CD4-positive, alpha-beta T cell treated with Interleukin-17A for 4 hours (primary cell): ENCODE measurements at regions not wholly inside any gene's neighbourhood (a gene's known extent, or its start where the extent isn't known, plus 50 kb on each side); places are given as distances from the start of the nearest gene placed in this dataset.

Experiments
- DNase-seq: peaks from one replicate; pipeline ENCODE4 v3.0.0-alpha.2; 2020; ENCODE audit warnings: mixed read lengths

DNA sequence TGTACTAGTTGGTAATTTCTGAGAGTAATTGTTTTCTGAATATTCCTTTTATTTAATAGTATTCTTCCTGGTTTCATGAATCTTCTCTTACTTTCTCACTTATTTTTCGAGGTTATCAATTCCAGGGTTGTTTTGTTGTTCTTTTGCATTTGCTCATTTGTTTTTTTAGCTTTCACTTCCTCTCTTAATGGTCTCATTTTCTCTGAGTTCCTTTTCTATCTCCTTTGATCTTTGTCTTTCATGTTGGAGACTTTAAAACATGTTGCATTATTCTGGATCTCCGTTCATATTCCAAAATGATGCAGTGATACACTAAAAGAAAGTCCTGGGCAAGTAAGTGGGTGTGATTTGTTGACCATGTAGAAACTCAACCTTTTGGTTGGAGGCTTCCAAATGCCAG is 345.3 kb upstream of the SLC35B3 start:
- no peak for DNase-seq

DNA sequence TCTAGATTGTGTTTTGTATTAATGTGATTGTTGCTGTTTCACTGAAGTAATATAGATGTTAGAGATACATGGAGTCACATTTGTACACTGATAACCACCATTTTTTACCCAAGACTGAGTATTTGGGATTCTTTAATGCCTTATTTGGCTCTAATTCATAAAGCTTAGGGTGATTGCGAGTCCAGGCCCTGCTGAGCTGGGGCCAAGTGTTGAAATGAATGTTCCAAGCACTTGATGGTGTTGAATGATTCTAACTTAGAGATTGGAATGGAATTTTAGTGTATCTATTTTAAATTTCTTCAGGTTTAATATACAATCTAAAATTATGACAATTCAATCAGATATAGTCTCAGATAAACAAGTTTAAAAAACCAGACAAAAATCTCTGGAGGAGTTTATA is 329.4 kb upstream of the SLC35B3 start:
- no peak for DNase-seq

DNA sequence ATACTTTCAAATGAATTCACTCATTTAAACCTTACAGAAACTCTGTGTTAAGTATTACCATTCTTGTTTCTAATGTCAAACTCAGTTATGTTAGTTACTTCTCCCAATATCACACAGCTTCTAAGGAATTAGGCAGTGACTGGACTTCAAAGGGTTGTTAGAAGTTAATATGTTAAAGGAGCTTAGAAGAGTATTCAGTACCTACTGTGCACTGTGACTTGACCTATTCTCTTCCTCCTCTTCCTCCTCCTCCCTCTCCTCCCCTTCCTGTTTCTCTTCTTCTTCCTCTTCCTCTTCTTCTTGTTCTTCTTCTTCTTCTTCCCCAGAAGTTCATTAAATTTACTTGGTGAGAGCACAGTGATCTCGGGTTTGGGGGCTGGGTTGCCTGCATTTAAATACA is 325.6 kb upstream of the SLC35B3 start:
- DNase-seq, result no peak

DNA sequence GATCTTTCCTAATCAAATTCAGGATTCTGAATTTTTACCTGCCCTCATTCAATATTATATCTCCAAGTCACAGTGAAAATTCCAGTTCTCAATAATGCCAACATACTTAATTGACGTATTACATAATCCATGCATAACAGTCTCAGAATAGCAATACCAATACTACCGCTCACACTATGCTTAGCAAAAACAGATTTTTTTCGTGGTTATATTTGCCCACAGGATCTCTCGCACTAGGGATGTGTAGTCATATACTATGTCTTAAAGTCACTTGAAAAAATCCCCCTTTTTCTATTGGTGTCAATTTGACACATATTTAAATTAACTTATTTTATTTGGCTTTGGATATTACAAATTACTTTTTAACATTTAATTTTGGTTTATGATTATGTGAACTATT is 323.1 kb upstream of the SLC35B3 start:
- DNase-seq, result no peak

DNA sequence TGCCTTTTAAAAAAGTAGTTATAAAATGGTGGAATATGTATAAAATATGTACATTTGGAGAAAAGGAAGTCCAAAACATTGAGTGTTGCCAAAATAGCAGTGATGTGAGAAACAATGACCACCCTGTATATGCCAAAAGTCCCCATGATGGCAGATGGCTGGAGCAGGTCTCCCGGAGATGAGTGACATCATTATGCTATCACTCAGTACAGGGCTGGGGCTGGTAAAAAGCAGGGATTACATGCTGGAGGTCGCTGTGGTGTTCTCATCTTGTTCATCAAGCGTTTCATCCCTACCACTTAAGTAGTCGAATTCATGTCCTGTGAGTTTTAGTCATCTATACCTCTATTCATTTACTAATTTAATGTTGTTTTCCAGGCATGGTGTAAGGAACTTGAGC is 315.3 kb upstream of the SLC35B3 start:
- DNase-seq, result no peak

DNA sequence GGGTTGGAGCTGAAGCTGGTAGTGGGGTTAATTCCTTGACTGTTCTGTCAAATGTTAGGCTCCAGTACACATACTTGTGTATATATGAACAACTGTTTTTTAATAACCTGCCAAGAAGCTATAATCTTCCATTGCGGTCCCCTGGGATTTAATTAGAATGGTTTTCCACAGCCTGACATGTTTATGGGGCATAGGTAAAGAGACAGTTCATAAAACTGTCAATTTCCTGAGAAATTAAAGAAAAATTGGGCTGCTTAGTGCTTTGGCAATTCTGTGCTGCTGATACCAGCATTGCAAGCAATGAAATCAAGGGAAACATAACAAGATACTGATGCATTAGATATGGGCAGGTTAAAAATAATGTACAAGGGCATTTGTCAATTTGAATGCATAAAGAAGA is 314.1 kb upstream of the SLC35B3 start:
- DNase-seq, result no peak

DNA sequence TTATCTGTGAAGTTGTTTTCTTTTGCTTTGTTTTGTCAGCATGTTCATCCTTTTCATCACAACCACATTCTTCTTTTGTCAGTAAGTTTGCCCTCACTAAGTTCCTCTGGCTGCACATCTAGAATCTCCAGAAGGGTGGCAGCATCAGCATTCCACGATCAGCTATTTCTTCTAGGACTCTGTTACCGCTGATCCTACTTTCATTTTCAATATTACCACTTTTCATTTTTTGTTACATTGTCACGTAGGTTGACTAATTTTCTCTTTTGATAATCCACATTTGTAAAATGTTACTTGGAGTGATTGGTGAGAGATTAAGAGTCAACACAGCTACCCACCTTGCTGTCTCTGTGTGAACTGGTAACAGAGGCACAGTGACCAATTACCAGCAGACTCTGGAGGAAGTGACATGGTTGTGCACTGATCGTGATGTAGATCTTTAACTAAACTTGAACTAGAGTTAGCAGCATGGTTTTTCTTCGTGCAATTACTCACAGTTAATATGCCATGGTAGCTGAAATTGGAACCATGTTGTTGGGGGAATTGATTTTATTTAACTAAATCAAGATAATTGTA is 307.9 kb upstream of the SLC35B3 start:
- DNase-seq, result no peak

DNA sequence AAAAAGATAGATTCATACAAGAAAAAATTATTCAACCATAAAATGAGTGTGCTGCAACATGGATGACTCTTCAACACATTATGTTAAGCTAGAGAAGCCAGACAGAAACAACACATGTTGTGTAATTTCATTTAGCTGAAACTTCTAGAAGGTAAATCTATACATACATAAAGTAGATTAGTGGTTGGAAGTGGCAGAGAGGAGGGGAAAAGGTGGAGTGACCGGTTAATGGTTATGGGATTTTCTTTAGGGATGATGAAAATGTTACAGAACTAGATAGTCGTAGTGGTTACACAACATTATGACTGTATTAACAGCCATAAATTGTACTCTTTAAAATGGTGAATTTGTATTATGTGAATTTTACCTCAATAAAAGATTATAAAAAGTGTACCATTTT is 304.1 kb upstream of the SLC35B3 start:
- DNase-seq, result no peak

DNA sequence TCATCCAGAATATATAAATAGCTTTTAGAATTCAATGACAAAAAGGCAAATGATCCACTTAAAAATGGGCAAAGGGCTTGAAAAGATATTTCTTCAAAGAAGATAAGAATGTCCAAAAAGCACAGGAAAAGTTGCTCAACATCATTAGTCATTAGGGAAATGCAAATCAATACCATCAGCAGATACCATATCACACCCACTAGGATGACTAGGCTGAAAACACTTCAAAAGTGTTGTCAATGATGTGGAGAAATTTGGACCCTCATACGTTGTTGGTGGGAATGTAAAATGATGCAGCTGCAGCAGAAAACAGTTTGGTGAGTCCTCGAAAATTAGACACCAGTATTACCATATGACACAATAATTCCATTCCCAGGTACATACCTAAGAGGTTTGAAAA is 303.6 kb upstream of the SLC35B3 start:
- DNase-seq, result no peak

DNA sequence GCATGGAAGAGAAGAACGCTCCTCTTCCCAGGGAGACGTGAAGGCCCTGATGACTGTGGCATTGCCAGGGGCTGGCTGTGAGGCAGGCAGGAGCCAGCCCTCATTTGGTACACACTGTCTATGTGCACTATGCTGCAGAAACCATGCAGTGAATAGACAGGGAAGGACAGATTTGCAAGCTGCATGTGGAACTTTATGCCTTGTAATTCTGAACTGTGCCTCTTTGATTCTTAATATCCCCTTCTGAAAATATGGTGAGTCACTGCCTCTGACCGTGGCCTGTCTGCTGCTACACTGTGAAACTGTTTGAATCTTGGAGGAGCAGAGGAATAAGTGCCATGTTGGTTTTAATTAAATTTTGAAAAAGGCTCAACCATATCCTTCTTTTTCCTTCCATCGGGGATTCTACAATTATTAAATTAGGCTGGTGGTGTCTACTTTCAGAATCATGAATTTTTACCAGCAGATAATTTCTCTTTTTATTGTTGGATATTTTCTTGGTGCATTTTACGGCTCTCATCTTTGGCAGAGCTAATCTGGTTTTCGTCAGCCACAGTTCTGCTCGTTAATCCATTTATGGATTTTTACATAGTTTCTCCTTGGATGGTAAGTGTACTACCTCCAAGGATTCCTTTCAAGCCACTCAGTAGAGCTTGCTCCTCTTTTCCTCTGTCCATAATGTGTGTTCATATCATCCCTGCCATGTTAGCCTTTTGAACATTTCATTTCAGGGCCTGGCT is 301.0 kb upstream of the SLC35B3 start:
- DNase-seq, result no peak

DNA sequence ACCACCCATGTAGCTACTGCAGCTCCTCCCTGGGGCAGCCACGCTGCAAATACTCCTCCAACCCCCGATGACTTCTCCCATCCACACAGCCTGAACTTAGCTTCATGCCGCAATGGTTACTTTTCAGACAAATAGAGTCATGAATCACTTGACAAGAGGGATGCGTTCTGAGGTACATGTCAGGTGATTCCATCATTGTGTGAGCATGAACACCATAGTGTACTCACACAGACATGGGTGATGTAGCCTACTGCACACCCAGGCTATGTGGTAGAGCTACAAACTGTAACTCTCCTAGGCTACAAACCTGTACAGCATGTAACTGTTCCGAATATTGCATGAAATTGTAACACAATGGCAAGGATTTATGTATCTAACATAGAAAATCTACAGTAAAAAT is 298.5 kb upstream of the SLC35B3 start:
- DNase-seq, result no peak

DNA sequence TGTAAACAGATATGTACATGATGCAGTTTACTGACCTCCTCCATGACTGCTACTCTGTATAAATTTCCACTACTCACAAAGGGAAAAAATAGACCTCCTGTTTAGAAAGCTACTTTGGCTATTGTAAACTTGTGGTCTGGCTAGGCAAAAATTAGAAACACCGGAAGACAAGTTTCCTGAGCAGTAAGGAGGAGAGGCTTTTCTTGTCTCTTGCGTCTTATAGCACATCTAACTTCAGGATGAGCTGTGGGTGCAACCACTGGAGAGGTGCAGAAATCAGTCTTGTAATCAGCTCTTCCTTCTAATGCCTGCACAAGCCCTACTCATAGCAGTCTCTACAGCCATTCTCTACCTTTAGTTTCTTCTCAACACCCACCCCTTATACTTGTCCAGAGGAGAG is 296.5 kb upstream of the SLC35B3 start:
- no peak for DNase-seq

DNA sequence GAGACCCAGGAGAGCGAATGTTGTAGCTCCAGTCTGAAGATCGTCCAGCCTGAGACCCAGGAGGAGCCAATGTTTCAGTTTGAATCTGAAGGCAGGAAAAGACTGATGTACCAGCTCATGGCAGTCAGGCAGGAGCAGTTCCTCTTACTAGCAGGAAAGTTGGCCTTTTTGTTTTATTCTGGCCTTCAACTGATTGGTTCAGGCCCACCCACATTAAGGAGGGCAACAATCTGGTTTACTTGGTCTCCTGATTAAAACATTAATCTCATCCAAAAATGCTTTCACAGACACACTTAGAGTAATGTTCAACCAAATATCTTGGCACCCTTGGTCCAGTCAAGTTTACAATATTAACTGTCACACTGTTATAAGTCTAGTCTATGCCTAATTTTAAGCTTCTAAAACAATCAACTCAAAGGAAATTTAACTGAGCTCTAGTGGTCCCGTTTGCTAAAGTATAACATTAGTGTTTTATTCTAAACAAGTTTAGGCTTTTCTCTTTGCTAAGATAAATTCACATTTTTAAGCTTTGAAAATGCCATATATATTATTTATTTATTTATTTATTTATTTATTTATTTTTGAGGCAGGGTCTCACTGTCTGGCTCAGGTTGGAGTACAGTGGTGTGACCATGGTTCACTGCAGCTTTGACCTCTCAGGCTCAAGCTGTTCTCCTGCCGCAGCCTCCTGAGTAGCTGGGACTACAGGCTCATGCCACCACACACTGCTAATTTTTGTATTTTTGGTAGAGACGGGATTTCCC is 275.5 kb upstream of the SLC35B3 start:
- DNase-seq, result no peak

DNA sequence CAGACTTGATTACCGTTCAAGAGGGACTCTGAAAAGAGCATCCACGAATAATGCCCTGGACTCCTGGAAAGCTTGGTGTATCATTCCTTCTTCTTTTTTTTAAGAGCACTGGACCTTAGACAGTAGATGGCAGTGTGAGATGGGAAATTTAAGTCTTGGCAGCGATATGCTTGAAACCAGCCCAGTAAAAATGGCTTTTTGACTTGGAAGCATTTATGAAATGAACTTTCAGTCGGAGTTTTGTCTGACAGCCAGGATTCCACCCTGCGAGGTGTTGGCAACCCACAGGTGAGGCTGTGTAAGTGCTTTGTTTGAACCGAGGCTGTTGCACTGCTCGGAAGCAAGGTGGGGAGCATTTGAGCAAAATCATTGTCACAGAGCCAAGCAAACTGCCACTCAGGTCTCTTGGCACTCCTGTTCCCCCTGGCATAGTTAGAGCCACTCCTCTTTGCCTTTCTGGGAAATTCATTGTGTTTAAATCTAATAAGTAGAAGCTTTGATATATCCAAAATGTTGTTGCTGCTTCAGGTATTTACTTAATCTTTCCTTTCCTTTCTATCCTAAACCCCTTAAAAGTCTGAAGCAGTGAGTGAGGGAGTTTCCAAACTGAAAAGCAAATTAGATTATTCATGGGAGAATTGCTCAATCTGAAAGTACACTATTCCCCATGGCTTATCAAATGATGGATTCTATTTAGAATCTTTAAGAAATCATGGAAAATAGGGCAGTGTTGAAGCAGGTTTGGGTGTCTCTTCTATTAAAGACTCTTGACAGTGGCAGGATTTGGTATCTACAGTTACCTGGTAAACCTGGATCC is 272.8 kb upstream of the SLC35B3 start:
- no peak for DNase-seq

DNA sequence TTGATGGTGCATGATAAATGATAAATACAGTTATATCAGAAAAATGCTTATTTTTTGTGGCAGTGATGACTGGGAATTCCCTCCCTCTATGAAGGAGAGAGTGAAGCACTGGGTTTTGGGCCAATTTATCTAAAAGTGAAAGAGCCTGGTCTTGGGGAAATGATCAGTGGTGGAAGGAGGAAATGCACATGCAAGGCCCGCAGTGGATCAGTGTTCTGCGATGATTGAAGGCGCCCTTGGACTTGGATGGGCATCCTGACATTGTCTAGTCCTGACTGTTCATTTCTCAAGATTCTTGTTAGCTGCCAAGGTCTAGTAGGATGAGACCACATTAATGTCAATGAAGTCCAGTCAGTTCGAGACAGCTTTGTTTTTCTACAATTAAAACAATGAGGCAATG is 272.0 kb upstream of the SLC35B3 start:
- DNase-seq, result no peak

DNA sequence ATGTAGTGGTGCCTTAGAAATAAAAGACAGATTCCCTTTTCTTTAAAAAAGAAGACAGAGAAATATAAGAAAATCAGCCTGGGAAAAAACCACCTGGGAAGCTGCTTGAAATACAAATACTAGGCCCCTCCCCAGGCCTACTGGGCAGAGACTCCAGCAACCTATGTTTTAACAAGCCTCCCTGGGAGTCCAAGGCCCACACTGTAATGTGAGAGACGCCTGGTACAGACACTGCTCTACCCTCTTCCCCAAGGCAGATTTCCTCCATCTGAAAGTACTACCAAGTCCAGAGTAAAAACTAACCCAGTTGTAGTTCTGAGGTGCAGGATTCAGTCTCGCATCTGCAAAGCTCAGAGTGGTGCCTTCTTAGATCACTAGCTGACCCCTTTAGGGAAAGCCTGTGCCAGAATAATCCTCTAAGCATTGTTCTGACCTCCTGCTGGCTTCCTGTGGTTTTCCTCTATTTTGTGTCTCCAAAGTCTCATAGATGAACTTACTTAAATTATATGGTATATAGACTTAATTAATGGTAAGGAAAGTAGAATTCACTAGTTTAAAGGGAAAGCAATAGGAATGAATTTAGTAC is 270.2 kb upstream of the SLC35B3 start:
- DNase-seq, result no peak

DNA sequence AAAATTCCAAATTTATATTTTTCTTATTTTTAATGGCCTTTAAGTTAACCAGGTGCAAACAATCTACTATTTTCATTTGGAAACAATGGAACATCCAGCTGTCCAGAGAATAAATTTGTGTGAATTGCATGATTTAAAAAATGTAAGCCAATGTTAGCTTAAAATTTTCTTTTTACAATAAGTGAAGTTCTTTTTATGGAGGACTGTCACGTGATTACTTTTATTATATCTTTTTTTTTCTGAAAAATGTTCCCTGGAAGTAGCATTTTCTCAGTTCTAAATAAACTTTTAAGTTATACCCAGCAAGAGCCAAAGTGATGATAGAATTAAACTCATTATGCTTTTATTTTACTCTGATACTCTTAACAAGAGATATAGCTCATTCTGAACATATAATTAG is 267.7 kb upstream of the SLC35B3 start:
- DNase-seq, result no peak

DNA sequence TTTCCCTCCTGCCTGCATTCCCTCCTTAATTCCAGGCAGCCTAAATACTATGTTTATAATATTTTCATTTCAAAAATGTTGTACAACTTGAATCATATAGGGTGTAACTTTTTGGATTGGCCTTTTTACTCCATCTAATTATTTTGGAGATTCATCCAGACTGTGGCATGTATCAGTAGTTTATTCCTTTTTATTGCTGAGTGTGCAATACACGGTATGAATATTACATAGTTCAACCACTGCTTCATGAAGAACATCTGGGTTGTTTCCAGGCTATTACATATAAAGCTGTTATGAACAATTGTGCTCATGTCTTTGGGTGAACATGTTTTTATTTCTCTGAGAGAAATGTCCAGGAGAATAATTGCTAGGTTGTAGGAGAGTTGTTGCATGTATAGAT is 253.5 kb upstream of the SLC35B3 start:
- DNase-seq, result no peak

DNA sequence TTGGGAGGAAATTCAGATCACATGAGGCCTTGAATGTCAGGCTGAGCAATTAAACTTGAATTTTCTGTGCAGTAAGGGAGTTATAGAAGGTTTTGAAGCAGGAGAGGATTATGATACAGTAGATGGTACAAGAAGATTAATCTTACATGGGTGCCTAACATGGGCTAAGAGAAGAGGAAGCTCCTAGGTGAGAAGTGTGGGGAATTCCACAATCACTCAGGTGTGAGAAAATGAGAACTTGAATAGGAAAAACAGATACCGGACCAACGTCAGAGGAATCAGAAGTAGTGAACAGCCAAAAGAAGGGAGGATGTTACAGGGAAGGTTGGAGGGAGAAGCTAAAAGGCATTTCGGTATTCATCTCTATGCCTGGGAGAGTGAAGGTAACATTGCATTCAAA is 250.7 kb upstream of the SLC35B3 start:
- DNase-seq, result no peak

DNA sequence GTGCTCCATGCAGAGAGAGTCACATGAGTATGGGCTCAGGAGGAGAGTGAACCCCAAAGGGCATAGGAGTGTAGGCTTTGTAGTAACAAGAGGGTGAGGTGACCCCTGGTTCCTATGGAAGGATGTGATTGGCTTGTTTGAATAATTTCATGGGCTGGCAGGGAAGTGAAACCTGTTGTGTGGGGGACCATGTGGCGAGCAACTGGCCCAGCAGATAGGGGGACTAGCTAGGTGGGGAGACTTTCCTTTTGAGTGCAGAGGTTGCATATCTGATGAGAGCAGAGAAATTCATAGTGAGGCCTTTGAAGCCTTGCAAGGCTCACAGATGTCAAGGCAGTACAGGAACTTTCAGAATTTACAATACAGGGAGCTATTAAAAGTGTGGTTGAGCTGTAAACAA is 247.9 kb upstream of the SLC35B3 start:
- no peak for DNase-seq

DNA sequence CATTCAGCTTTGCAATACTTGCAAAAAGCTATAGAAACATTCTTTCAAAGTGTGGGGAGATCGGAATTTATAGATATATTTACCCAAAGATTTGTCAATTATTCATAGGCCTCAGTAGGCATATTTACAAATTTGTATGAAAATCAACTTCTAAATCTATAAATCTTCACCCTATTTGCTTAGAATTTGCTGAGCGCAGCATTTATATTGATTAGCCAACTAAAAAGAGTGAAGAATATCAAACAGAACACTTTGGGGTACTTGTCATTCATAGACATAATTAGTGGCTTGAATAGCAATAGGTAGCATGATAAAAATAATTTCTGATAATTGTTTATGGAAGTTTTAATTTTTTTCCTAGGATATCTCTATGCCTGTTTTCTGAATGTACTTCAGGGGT is 244.5 kb upstream of the SLC35B3 start:
- DNase-seq, result no peak

DNA sequence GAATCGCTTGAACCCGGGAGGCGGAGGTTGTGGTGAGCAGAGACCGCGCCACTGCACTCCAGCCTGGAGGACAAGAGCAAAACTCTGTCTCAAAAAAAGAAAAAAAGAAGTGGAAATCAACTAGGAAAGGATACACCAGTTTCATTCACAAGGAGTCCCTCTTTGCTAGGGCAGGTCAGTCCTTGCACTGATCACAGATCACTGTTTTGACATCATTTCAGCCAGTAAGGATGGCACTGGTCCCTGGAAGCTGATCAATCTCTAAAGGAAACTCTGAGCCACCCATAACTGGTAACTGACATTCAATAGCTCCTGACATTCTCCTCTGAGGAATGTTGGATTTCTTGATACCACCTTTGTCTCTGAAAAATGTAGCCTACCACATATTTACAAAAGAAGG is 243.1 kb upstream of the SLC35B3 start:
- DNase-seq, result no peak

DNA sequence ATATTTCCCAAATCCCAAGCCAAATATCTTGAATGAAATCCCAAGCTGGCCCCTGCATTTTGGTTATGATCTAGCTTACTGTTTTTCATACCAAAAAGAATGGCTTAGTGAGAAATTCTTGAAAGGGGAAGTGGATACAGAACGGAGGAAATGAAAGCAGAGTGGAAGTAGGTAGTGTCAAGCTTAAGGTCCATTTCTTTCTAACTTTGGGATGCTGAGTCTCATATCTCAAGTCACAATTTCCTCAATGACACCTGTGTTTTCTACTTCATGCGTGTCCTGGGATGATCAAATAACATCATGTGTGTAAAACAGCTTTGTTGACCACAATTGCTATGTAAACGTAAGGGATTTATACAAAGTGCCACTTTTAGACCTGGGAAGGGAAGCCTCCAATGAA is 238.8 kb upstream of the SLC35B3 start:
- no peak for DNase-seq
